ENCODE measurements at regions not wholly inside any gene's neighbourhood (a gene's known extent, or its start where the extent isn't known, plus 50 kb on each side); places are given as distances from the start of the nearest gene placed in this dataset.
"Not testable (repeated sequence)": the region's sequence is repeated elsewhere in the genome, so short reads cannot be mapped to it uniquely, and the experiment has no call there.

- no peak for DNase-seq (ENCODE audit: low spot score)
Observed at GRCh38 chr9:31683116-31683515, 701.3 kb upstream of the ACO1 start.

DNA sequence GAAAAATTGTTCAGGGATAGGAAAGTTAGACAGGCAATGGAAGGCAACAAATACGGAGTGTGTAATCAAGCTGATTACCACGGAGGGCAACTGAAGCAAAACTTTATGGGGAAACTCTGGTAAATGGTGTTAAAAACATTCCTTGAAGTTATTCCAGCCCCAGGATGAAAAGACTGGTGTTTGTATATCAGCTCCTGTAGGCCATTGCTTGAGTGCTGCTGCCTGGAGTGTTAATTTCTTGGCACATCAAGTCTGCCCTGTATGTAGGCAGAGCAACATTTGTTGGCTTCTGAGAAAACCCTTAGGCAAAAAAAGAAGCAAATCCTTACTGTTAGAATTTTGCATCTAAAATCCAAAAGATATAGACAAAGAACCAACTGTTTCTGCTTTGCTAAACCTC lies 686.5 kb upstream of the ACO1 start:
- no peak for DNase-seq (ENCODE audit: low spot score)

GRCh38 chr9:31699836-31700235 lies 684.6 kb upstream of the ACO1 start:
- DNase-seq (ENCODE audit: low spot score) = no peak

DNA sequence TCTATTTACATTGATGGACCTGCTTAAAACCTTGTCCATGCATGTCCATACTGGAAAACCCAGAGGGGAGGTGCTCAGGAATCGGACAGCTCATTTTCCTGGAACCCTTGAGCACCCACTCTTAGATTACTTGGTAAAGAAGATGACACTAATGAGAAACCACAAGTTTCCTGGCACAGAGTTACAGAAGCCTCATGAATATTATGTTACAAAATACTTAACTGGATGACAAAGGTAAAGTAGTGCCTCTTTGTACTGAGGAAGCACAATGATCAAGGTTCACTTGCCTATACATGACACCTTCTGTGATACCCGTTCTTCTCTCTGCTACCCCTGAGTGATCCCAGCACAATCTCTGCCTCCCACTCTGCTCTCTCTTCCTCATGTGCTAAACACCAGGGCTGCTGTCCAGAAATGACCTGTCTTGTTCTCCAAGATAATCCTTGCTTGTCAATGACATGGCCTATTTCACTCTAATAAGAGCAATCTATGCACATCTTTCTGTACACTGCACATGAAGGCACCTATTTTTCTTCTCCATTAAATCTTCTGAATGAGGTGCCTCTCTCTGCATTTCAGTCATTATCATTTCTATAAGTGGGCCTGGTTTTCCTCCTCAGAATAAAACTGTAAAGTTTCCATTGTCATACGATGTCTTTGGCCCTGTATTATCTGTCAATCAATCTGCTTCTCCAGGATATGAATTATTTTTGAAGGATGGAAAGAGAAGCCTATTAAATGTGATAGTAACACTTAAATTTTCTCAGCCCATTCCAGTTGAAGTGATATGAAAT lies 684.0 kb upstream of the ACO1 start:
- DNase-seq (ENCODE audit: low spot score) = no peak

DNA sequence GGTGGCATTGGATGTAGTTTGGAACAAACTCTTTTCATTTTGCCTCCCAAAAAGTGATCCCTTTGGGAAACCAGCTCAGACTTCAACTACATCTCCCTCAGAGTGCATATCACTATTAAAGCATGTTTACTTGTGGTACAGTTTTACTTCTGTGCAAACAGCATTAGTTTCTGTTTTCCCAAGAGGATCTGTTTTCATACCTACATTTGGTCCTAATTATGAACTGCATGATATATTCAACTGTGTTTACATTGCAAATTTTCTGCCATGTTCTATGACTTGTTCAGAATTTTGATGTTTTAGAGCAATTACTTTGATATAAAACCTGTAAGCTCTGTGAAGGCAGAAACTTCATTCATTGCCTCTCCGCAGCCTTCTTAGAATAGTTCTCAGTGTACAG lies 681.5 kb upstream of the ACO1 start:
- DNase-seq (ENCODE audit: low spot score) = no peak

DNA sequence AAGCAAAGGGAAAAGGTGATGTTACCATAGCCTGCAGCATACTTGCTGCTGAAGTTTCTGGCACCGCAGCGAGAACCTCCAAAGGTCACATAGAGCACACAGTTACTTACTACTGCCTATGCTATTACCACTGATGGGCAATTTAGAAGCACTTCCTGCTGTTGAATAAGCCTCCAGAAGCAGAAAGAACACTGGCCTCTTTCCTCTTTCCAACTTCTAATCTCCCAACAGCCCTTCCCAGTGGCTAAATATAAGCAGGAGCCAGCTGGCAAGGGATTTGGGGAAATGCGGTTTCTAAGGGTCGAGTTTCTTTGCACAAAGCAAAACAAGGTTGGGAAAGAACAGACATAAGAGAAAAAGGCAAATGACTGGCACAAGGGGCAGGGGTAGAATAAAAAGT lies 669.2 kb upstream of the ACO1 start:
- DNase-seq (ENCODE audit: low spot score) = no peak

- DNase-seq (ENCODE audit: low spot score) = no peak
Observed at GRCh38 chr9:31719262-31719661, 665.2 kb upstream of the ACO1 start.

DNA sequence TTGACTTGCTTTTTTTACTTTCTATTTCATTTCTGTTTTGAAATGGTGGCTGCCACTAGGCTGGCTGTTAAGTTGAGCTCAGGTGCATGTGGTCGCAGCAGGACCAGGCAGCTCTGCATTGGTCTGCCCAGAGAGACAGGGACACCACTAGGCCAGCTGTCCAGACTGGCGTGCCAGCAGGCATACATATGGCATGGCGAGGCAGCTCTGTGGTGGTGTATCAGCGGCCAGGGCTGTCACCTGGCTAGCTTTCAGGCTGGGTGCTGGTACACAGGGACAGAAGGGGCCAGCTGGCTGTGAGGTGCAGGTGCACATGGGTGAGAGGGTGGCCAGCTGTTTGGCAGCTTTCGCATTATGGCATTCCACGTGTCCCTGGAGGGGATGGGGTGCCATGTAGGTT lies 654.0 kb upstream of the ACO1 start:
- DNase-seq (ENCODE audit: low spot score) = no peak

GRCh38 chr9:31733166-31733565 lies 651.3 kb upstream of the ACO1 start:
- DNase-seq (ENCODE audit: low spot score) = no peak

GRCh38 chr9:31736581-31737179 lies 647.8 kb upstream of the ACO1 start:
- DNase-seq (ENCODE audit: low spot score) = no peak

GRCh38 chr9:31740705-31741104 lies 643.7 kb upstream of the ACO1 start:
- DNase-seq (ENCODE audit: low spot score) = no peak

- DNase-seq (ENCODE audit: low spot score) = no peak
Observed at GRCh38 chr9:31744589-31744988, 639.9 kb upstream of the ACO1 start.

GRCh38 chr9:31745468-31745867 lies 639.0 kb upstream of the ACO1 start:
- no peak for DNase-seq (ENCODE audit: low spot score)

GRCh38 chr9:31745886-31746285 lies 638.6 kb upstream of the ACO1 start:
- no peak for DNase-seq (ENCODE audit: low spot score)

- no peak for DNase-seq (ENCODE audit: low spot score)
Observed at GRCh38 chr9:31753756-31754155, 630.7 kb upstream of the ACO1 start.

DNA sequence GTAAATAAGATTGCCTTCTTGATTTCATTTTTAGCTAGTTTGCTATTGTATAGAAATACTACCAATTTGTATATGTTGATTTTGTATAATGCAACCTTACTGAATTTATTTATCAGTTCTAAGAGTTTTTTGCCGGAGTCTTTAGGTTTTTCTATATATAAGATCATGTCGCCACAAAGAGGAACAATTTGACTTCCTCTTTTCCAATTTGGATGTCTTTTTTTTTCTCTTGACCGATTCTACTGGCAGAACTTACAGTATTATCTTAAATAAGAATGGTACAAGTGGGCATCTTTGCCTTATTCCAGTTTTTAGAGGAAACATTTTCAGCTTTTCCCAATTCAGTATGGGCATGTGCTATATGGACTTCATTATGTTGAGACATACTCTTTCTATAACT lies 624.7 kb upstream of the ACO1 start:
- DNase-seq (ENCODE audit: low spot score) = no peak

DNA sequence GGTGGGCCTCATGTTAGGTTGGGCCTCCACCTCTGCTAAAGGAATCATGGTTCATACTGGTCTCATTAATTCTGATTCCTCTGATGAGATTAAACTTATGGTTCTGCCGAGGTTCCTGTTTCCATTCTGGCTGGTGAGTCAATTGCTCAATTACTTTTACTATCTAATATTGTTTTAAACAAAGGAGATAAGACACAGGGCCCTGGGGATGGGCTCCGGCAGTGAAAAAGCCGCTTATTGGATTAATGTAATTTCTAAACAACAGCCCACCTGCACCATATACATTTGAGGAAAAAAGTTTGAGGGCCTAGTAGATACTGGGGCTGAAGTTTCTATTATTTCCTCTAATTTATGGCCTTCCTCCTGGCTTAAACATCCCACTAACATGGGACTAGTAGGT lies 610.4 kb upstream of the ACO1 start:
- DNase-seq (ENCODE audit: low spot score) = not testable (repeated sequence)

DNA sequence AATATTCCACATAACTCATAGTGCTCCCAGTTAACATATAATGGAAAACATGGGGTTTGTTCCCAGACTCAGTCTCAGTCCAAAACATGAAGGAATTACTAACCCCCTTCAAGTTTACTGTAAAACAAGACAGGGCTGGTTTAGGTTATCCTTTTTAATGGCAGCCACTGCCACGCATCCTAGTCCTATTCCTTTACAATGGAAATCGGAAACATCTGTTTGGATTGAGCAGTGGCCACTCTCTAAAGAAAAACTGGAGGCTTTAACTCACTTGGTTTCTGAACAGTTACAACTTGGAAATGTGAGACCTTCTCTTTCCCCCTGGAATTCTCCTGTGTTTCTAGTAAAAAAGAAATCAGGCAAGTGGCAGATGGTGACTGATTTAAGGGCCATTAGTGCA lies 609.9 kb upstream of the ACO1 start:
- no peak for DNase-seq (ENCODE audit: low spot score)

DNA sequence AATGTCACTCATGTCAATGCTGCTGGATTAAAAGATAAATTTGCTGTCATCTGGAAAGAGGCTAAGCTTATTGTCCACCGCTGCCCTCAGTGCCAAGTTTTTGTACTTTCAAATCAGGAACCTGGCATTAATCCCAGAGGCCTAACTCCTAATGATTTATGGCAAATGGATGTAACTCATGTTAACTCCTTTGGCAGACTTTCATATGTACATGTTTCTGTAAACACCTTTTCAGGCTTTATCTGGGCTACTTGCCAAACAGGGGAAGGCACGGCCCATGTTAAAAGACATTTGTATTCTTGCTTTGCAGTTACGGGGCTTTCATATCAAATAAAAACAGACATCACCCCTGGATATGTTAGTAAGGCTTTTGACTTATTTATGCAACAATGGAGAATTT lies 608.0 kb upstream of the ACO1 start:
- DNase-seq (ENCODE audit: low spot score) = no peak

DNA sequence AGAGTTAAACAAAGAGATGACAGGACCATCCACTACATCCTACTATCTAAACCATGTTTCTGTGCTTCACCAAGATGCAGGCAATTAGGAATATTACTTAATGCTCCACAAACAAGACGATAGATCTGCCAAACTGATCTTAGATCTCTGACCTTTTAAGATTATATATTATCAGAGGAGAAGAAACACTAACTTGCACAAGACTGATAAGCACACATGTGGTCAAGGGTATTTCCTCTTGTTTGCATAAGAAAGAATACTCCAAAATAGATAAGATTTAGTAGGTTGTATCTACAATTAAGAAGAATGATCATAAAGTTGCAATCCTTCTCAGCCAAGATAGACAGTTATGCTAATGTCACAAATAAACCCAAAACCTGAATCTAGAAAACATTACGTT lies 601.0 kb upstream of the ACO1 start:
- no peak for DNase-seq (ENCODE audit: low spot score)

- DNase-seq (ENCODE audit: low spot score) = no peak
Observed at GRCh38 chr9:31790720-31791119, 593.7 kb upstream of the ACO1 start.

GRCh38 chr9:31799953-31800609 lies 584.4 kb upstream of the ACO1 start:
- DNase-seq (ENCODE audit: low spot score) = no peak

DNA sequence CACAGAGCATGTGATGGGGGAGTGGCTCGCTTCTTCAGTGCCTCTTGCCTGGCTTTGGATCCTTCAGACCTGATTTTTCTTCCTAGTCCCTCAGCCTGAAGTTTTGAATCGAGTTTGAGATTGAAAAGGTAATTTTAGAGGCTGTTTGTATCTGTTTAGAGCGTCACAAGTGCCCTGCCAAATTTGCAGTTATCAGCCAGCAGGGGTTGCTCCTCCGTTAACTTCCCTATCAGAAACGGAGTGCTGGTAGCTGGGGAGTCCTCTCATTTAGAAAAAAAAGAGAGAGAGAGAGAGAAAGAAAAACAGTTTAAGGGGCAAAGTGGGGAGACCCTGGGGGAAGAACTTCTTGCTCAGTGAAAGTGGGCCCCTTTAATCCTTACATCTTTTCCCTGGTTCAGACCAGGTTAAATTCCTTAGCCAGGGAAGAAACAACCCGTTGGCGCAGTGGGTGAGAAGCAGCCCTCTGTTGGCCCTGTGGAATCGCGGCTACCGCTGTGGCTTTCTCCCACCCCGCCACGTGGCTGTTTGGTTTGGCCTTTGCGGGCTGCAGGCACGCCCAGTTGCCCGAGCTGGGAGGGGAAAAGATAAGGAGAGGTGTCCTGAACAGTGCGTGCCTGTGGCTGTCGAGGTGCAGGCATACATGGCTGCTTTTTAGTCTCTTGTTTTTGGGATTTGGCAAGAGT lies 576.7 kb upstream of the ACO1 start:
- DNase-seq (ENCODE audit: low spot score) = no peak

All from AG20443 (cell line).